ENCODE measurements at regions not wholly inside any gene's neighbourhood (a gene's known extent, or its start where the extent isn't known, plus 50 kb on each side); places are given as distances from the start of the nearest gene placed in this dataset.

DNA sequence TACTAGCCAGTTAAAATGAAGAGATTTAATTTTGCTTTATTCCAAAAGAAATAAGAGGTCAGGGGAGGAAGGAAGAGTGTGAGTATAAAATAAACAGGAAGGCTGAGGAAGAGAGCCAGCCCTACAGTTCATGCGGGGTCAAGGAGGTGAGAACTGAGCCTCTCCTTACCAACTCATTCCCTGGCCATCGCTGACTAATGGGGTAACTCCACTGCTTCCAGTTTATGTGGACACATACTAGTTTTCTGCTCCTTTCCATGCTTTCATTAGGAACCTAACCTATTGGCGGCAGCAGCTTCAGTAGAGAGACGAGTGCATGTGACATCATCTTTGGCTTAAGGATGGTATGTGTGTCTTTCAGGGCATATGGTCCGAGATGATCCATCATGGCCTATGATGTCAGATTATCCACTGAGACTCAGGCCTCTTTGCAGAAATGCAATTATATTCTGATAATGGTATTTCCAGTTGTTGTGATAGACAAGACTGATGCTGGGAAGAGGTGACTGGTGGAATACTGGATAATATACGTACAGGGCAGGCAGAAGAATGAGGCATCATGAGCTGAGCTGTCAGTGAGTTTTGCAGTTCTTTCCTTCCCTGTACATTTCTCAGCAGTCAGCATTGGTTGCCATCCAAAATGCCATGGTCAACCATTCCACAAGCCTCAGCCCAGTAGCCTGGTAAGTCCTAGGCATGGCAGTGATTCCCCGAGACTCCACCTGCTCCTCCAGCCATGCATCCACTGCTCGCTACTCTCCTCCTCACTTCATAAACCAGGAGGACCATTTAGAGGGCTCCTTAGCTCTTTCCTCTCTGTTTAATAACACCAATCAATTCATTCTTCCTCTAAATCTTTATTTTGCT, 184.6 kb upstream of the OSR1 start:
- TF ChIP-seq TAF1 (IDR thresholded peaks at IDR 0.05; ENCODE audit: borderline replicate concordance, insufficient read depth, low read length): no peak
- TF ChIP-seq FOXP2 (optimal IDR thresholded peaks at IDR 0.05; ENCODE audit: borderline replicate concordance, extremely low read depth, extremely low read length, insufficient read depth): no peak
- TF ChIP-seq, protein P1, sequence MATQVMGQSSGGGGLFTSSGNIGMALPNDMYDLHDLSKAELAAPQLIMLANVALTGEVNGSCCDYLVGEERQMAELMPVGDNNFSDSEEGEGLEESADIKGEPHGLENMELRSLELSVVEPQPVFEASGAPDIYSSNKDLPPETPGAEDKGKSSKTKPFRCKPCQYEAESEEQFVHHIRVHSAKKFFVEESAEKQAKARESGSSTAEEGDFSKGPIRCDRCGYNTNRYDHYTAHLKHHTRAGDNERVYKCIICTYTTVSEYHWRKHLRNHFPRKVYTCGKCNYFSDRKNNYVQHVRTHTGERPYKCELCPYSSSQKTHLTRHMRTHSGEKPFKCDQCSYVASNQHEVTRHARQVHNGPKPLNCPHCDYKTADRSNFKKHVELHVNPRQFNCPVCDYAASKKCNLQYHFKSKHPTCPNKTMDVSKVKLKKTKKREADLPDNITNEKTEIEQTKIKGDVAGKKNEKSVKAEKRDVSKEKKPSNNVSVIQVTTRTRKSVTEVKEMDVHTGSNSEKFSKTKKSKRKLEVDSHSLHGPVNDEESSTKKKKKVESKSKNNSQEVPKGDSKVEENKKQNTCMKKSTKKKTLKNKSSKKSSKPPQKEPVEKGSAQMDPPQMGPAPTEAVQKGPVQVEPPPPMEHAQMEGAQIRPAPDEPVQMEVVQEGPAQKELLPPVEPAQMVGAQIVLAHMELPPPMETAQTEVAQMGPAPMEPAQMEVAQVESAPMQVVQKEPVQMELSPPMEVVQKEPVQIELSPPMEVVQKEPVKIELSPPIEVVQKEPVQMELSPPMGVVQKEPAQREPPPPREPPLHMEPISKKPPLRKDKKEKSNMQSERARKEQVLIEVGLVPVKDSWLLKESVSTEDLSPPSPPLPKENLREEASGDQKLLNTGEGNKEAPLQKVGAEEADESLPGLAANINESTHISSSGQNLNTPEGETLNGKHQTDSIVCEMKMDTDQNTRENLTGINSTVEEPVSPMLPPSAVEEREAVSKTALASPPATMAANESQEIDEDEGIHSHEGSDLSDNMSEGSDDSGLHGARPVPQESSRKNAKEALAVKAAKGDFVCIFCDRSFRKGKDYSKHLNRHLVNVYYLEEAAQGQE (IDR thresholded peaks at IDR 0.05; ENCODE audit: insufficient read depth in 1 of 2, low read depth in 2 of 2, low read length in 2 of 2): no peak
- no peak for TF ChIP-seq SIN3A (IDR thresholded peaks at IDR 0.05; ENCODE audit: borderline replicate concordance, insufficient read depth, low read length)
- no peak for TF ChIP-seq POLR2AphosphoS5 (IDR thresholded peaks at IDR 0.05; ENCODE audit: low read depth, low read length)

DNA sequence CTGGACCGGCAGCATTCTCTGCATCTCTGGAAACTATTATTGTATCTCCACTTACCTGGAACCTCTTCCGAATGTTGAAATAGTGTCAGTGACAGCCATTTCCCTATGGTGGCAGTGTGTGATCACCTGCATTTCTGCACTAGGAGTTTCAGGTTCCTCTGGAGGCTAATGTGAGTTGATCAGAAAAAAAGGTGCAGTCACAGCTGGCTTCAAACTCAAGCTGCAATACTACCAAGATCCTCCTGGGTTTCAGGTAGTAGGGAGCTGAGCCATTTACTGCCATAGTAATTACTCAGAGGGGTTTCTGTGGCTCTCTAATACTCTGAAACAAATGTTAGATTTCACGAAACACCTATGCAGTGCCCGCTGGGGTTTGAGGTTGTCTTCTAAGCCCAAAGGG, 183.5 kb upstream of the OSR1 start:
- TF ChIP-seq, protein P1 (IDR thresholded peaks at IDR 0.05; ENCODE audit: insufficient read depth in 1 of 2, low read depth in 2 of 2, low read length in 2 of 2): no peak
- TF ChIP-seq TAF1 (IDR thresholded peaks at IDR 0.05; ENCODE audit: borderline replicate concordance, insufficient read depth, low read length) (no peak), FOXP2 (optimal IDR thresholded peaks at IDR 0.05; ENCODE audit: borderline replicate concordance, extremely low read depth, extremely low read length, insufficient read depth) (no peak), SIN3A (IDR thresholded peaks at IDR 0.05; ENCODE audit: borderline replicate concordance, insufficient read depth, low read length) (no peak), POLR2AphosphoS5 (IDR thresholded peaks at IDR 0.05; ENCODE audit: low read depth, low read length) (no peak)

DNA sequence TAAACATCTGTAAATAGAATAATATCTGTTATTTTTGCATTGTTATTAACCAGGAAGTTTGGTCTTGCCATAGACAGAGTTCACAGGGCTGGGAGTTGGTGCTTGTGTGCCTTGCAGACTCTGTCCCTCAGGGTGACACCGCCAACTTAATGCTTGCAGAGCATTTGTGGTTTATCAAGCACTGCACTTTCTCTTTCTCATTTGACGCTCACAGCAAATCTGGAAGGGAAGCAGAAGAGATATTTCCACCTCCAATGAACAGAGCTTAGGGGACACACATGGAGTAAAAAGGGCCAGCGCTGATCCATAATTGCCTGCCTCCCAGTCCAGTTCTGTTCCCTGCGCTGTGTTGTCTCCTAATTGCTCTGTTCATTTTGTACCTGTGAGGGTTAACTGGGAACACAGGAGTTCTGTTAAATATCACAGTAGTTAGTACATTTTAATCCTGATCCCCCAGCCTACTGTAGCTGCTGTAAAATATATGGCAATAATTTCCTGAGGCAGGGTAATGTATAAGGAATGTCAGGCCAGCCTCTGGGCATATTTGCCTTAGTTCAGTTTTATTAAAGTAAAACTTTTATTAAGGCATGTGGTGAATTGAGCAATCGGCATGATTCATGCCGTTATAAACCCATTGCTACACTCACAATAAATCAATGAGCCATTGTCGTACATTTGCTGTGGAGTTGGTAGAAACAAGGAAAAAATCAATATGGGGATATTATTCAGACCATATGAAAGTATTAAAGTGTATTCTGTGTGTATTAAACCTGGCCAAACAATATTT, 182.5 kb upstream of the OSR1 start:
- TF ChIP-seq TAF1 (IDR thresholded peaks at IDR 0.05; ENCODE audit: borderline replicate concordance, insufficient read depth, low read length) (no peak), SIN3A (IDR thresholded peaks at IDR 0.05; ENCODE audit: borderline replicate concordance, insufficient read depth, low read length) (no peak), FOXP2 (optimal IDR thresholded peaks at IDR 0.05; ENCODE audit: borderline replicate concordance, extremely low read depth, extremely low read length, insufficient read depth) (no peak), POLR2AphosphoS5 (IDR thresholded peaks at IDR 0.05; ENCODE audit: low read depth, low read length) (no peak)
- TF ChIP-seq, protein P1 (IDR thresholded peaks at IDR 0.05; ENCODE audit: insufficient read depth in 1 of 2, low read depth in 2 of 2, low read length in 2 of 2): no peak

DNA sequence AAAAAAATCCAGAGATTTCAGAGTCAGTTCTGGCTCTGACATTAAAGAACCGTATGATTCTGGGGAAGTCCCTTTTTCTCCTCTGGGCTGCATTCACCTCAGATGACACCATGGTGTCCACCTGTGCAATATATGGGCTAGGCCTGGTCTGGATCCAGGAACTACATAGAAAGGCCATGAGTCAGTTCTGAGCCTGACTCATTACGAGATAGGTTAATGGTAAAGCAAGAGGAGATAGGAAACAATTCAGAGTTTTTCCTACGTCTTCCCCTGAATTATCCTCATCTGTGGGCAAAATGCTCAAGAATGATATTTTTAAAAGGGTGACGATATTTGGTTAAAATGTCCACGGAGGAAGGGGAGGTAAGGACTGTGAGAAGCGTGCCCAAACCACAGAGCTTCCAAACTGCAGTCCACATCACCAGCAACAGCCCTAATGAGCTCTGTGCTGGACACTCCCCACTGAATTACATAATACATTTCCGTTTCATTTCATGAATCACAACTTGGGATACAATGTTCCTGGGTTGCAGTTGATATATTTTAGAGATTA, 180.1 kb upstream of the OSR1 start:
- TF ChIP-seq FOXP2 (optimal IDR thresholded peaks at IDR 0.05; ENCODE audit: borderline replicate concordance, extremely low read depth, extremely low read length, insufficient read depth) (no peak), POLR2AphosphoS5 (IDR thresholded peaks at IDR 0.05; ENCODE audit: low read depth, low read length) (no peak), SIN3A (IDR thresholded peaks at IDR 0.05; ENCODE audit: borderline replicate concordance, insufficient read depth, low read length) (no peak)
- TF ChIP-seq, protein P1 (IDR thresholded peaks at IDR 0.05; ENCODE audit: insufficient read depth in 1 of 2, low read depth in 2 of 2, low read length in 2 of 2): no peak

Data from PFSK-1 (cell line).